HTR-8/SVneo (cell line): ENCODE measurements at regions not wholly inside any gene's neighbourhood (a gene's known extent, or its start where the extent isn't known, plus 50 kb on each side); places are given as distances from the start of the nearest gene placed in this dataset.
"Not testable (repeated sequence)": the region's sequence is repeated elsewhere in the genome, so short reads cannot be mapped to it uniquely, and the experiment has no call there.

ENCODE experiments used
- DNase-seq: peaks from one replicate; pipeline ENCODE4 v3.0.0; 2011; ENCODE audit warnings: low spot score, mixed read lengths; ENCODE audit not compliant: insufficient read length
- FAIRE-seq: peaks from 2 replicates; lab custom pipeline; 2011; peaks lifted over from hg19 to GRCh38; lab: Jason Lieb, UNC

DNA sequence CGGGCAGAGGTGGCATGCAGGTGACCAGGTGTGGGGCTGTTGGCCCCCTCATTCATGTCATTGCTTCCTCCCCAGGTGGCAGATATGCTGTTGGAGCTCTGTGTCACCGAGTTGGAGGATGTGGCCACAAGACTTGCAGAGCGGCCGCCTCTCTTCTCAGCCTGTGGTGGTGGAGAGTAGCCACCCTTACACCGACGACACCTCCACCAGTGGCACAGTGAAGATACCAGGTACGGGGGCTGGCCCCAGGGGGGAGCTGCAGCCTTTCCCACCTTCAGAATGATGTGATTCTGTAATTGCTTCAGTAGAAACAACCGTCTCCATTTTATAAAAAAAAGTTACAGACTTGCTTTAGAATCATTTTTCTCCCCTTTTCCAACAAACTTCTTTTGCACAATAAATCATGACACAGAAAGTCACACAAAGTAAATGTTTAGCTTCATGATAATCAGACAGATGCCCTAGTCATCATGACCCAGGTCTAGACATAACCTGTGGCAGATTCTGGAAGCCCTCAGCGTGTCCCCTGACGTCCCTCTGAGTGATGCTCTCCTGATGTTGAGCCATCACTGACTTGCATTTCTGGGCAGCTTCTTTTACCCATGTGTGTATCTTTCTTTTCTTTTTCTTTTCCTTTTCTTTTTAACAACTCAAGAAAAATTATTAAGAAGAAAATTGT is 76.0 kb upstream of the FAN1 start:
- DNase-seq (no peak), FAIRE-seq (no peak)

DNA sequence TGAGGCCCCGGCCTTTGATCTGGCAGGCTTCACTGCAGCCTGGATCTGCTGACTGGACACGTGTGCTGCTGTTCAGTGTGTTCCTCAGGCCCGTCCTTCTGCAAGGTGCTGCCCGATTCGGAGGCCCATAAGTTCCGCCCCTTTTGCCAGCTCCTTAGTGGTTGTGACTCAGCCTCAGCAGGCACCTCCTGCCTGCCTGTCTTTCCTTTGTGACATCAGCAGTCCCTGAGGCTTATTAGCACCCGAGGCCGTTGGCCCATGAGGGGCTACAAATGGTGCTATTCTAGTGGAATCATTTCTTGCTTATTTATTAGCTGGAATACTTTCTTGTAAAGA is 75.4 kb upstream of the FAN1 start:
- DNase-seq, FAIRE-seq: not testable (repeated sequence)

DNA sequence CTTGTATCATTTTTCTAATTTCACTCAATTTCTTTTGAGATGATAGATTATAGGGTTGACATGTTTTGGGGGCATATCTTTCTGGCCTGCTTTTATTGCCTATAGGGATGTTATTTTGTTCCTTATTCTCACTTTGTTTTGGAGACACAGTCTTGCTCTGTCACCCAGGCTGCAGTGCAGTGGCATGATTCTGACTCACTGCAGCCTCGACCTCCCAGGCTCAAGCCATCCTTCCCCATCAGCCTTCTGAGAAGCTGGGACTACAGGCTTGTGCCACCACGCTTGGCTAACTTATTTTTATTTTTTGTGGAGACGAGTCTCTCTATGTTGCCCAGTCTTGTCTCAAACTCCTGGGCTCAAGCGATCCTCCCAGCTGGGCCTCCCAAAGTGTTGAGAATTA is 72.8 kb upstream of the FAN1 start:
- DNase-seq (no peak), FAIRE-seq (no peak)

DNA sequence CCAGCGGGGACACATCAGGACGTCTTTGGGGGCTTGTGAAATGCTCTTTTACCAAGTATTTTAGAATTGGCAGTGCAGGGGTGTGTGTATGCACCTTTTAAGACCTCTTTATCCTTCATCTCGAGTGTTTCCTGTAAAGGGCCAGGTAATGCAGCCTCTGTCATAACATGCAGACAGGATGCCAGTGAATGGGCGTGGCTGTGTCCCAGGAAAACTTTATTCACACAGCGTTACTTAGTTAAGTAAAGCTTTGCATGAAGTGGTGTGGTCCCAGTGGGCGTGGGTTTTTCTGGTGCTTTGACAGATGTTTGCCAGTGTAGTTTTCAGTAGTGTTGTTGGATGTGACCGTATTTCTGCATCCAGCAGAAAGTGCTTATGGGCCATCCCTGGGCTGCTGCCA is 70.3 kb upstream of the FAN1 start:
- FAIRE-seq, DNase-seq: not testable (repeated sequence)

DNA sequence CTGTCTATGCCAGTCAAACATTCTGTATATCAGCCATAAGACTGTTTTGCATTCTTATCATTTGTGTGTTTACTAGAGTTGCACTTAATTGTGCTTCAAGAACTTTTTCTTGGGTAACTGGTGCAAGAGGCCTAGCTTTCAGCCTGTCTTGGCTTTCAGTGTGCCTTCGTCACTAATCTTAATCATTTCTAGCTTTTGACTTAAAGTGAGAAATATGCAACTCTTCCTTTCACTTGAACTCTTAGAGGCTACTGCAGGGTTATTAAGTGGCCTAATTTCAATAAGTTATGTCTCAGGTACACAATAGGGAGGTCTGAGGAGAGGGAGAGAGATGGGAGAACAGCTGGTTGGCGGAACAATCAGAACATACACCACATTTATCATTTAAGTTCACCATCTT is 62.1 kb upstream of the FAN1 start:
- FAIRE-seq, DNase-seq: not testable (repeated sequence)

DNA sequence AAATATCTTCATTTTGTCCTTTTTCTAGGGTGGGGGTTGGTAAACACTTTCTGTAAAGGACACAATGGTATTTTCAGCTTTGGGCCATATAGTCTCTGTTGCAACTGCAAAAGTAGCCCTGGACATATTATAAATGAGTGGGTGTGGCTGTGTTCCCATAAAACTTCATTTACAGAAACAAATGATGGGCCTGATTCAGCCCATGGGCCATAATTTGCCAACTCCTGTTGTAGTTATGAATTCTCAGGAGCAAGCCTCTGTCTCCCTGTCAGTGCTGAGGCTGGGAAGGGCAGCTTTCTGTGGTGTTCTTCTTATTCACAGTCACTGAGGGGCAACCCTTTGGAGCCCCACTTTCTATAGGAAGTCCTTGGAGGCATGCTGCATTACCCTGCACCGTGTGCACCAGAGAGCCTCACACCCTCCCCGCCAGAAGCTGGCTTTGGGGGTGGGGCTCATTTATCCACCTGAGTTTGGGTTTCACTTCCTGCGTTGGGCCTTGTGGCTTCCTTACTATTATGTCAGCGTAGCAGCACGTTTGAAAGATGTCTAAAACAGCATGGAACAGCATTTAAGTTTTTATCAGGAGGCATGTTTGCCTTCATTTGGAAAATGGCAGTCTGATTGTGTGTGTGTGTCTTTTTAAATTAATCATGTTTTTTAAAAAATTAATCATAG is 60.8 kb upstream of the FAN1 start:
- not testable (repeated sequence) for DNase-seq, FAIRE-seq

DNA sequence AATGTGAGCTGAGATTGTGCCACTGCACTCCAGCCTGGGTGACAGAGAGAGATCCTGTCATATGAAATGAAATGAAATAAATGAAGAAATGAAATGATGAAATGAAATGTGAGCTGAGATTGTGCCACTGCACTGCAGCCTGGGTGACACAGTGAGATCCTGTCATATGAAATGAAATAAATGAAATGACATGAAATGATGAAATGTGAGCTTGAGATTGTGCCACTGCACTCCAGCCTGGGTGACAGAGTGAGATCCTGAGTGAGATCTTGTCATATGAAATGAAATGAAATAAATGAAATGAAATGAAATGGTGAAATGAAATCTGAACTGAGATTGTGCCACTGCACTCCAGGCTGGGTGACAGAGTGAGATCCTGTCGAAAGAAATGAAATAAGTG is 58.2 kb upstream of the FAN1 start:
- DNase-seq, FAIRE-seq: not testable (repeated sequence)
